Fibroblast of pulmonary artery (primary cell): ENCODE measurements at regions not wholly inside any gene's neighbourhood (a gene's known extent, or its start where the extent isn't known, plus 50 kb on each side); places are given as distances from the start of the nearest gene placed in this dataset.

Experiments used
- DNase-seq: peaks from one replicate; pipeline ENCODE4 v3.0.0-alpha.2; 2010; ENCODE audit warnings: low read depth
- H3K4me3 ChIP-seq: replicated peaks from 2 replicates; pipeline ENCODE4 v1.5.1; 2011; ENCODE audit warnings: low read depth, mild to moderate bottlenecking, control low read depth, low read length, moderate library complexity
- CTCF ChIP-seq: IDR thresholded peaks from 2 replicates; pipeline ENCODE4 v1.5.1; 2011; ENCODE audit warnings: mild to moderate bottlenecking, control low read depth, low read length, inconsistent platforms; ENCODE audit errors: missing control alignments

GRCh38 chr5:2896371-2897275 is 145.1 kb upstream of the IRX2 start:
- DNase-seq, result no peak
- no peak for TF ChIP-seq CTCF
- H3K4me3 ChIP-seq, result no peak overlapping the region

- no peak for TF ChIP-seq CTCF
- H3K4me3 ChIP-seq, result no peak overlapping the region
- no peak for DNase-seq
Measured at GRCh38 chr5:2895876-2896275, 144.4 kb upstream of the IRX2 start.

DNA sequence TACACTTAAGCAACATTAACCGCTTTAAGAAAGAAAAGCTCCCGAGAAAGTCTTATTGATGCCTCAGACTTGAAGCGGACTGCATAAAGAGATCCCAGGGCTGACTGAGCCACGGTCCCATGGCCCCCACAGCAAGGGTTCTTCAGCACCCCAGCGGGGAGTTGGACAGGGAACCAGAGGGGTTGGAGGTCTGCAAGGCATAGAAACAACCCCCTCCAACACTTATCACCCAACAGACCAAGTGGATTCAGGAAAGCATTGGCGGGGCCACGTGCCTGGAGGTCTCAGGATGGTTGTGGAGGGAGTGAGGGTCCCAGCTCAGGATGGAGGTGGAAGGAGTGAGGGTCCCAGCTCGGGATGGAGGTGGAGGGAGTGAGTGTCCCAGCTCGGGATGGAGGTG is 143.7 kb upstream of the IRX2 start:
- H3K4me3 ChIP-seq, result no peak overlapping the region
- no peak for DNase-seq
- TF ChIP-seq CTCF, result no peak

- no peak overlapping the region for H3K4me3 ChIP-seq
- TF ChIP-seq CTCF, result no peak
- no peak for DNase-seq
Measured at GRCh38 chr5:2894736-2895135, 143.3 kb upstream of the IRX2 start.

GRCh38 chr5:2894316-2894715 is 142.8 kb upstream of the IRX2 start:
- no peak for TF ChIP-seq CTCF

GRCh38 chr5:2892466-2893000 is 141.1 kb upstream of the IRX2 start:
- H3K4me3 ChIP-seq, result no peak overlapping the region
- no peak for TF ChIP-seq CTCF
- DNase-seq, result no peak

More at GRCh38 chr5:2894316-2894715, 142.8 kb upstream of the IRX2 start:
- DNase-seq, result no peak
- no peak overlapping the region for H3K4me3 ChIP-seq
